Activated T-cell treated with anti-CD3 and anti-CD28 coated beads, Interleukin-2, amount 50 U/mL, for 72 hours (primary cell): ENCODE measurements at regions not wholly inside any gene's neighbourhood (a gene's known extent, or its start where the extent isn't known, plus 50 kb on each side); places are given as distances from the start of the nearest gene placed in this dataset.
"Not testable (repeated sequence)": the region's sequence is repeated elsewhere in the genome, so short reads cannot be mapped to it uniquely, and the experiment has no call there.

Source experiments
- ATAC-seq, 2 donors: fragments of 150-1000 bp; cut with Tn5 transposase; replicated peaks in 1 of 2; 2 replicates each; pipeline ENCODE4 v1.10.0; 2021; ENCODE audit warnings: moderate library complexity in 2 of 2, mild to moderate bottlenecking in 1 of 2
- DNase-seq, 2 donors: peaks; one replicate each; pipeline ENCODE4 v3.0.0; 2021 to 2022; ENCODE audit warnings: mixed read lengths in 1 of 2
- H3K27ac Mint-ChIP-seq: one replicate; pipeline ENCODE4 v1.8.0; 2022; ENCODE audit warnings: mild to moderate bottlenecking, moderate library complexity, mixed read lengths
- H3K27me3 Mint-ChIP-seq: one replicate; pipeline ENCODE4 v1.8.0; 2022; ENCODE audit warnings: low read depth, mixed read lengths
- H3K36me3 Mint-ChIP-seq, 2 donors: one replicate each; pipeline ENCODE4 v1.8.0; 2022; ENCODE audit warnings: mixed read lengths in 2 of 2, mild to moderate bottlenecking in 1 of 2; ENCODE audit not compliant: insufficient read depth in 2 of 2
- H3K4me1 Mint-ChIP-seq: one replicate; pipeline ENCODE4 v1.8.0; 2022; ENCODE audit warnings: low read depth, mixed read lengths
- H3K4me3 Mint-ChIP-seq, 2 donors: one replicate each; pipeline ENCODE4 v1.8.0; 2022; ENCODE audit warnings: mild to moderate bottlenecking in 2 of 2, mixed read lengths in 2 of 2, moderate library complexity in 2 of 2
- H3K9me3 Mint-ChIP-seq, 2 donors: one replicate each; pipeline ENCODE4 v1.8.0; 2022; ENCODE audit warnings: mixed read lengths in 2 of 2

DNA sequence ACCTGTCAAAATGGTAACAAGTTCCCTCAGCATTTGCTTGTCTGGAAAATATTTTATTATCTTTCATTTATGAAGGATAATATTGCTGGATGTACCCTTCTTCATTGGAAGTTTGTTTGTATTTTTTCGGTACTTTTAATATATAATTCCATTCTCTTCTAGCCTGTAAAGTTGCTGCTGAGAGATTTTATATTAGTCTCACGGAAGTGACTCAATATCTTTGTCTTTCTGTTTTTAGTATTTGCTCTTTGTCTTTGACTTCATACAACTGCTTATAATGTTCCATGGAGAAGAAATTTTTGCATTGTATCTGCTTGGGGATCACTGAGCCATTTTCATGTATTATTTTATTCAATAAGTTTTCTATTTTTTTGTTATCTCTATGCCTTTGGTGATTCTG, 1777.5 kb downstream of the BRINP3 start:
- Mint-ChIP-seq H3K27me3 (no peaks in the 10 kb centered on the region), H3K9me3 (peaks cover 11 to 13% of the 10 kb centered on the region in 2 donors), H3K4me1 (no peaks in the 10 kb centered on the region), H3K4me3 (no peak overlapping the region), H3K27ac (no peak overlapping the region), H3K36me3 (peaks cover 0 to 3% of the 10 kb centered on the region in 2 donors)
- DNase-seq (no peak), ATAC-seq (no peak)

DNA sequence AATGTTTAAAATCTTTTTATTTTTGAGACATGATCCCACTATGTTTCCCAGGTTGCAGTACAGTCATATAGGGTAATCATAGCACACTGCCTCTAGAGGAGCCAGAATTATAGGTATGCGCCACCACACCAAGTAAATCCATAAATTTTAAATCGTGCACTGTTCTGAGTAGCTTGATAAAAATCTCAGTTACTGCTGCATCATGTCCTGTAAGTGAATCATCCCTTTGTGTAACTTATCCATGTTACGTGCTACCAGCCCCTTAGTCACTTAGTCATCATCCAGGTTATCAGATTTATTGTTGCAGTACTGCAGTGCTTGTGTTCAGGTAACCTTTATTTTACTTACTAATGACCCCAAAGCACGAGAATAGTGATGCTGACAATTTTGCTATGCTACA, 1770.9 kb downstream of the BRINP3 start:
- no peaks in the 10 kb centered on the region for H3K4me1 Mint-ChIP-seq
- no peak for DNase-seq
- H3K9me3 Mint-ChIP-seq = peaks cover 8 to 12% of the 10 kb centered on the region in 2 donors
- H3K36me3 Mint-ChIP-seq = peaks cover 0 to 5% of the 10 kb centered on the region in 2 donors
- H3K27ac Mint-ChIP-seq = no peak overlapping the region
- no peak for ATAC-seq
- no peak overlapping the region for H3K4me3 Mint-ChIP-seq
- no peaks in the 10 kb centered on the region for H3K27me3 Mint-ChIP-seq

DNA sequence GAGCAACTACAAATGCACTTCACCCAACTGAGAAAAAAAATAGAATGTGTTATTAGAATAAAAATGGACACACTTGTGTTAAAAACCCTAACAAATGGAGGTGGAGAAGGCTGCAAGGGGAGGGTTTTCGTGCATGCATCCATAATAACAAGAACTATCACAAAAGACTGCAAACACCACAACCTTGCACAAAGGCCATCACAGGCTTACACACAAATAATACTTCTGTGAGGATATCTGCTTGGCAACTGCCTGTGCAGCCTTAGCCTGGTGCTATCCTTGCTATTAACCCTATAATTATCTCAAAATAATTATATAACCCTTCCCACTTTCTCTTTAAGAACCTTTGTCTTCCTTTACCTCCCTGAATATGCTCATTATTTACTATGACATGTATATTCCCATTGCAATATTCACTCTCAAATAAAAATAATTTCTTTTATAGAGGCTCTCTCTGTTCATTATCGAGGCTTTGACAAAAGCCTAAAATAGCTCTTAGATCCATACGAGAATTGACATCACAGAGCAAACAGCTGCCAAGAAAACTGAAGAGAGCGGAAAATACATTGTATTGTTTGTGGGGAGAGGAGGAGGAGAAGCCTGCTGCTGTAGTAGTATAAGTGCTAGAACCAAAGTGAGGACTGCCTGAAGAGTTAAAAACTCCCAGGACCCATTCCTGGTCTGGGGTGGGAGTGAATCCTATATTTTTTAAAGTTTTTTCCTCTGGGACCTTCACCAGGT, 1768.7 kb downstream of the BRINP3 start:
- Mint-ChIP-seq H3K36me3 (peaks cover 0 to 3% of the 10 kb centered on the region in 2 donors), H3K4me1 (no peaks in the 10 kb centered on the region), H3K27me3 (no peaks in the 10 kb centered on the region), H3K4me3 (no peak overlapping the region), H3K9me3 (peaks cover 5% of the 10 kb centered on the region in 2 donors), H3K27ac (no peak overlapping the region)
- no peak for ATAC-seq
- no peak for DNase-seq

DNA sequence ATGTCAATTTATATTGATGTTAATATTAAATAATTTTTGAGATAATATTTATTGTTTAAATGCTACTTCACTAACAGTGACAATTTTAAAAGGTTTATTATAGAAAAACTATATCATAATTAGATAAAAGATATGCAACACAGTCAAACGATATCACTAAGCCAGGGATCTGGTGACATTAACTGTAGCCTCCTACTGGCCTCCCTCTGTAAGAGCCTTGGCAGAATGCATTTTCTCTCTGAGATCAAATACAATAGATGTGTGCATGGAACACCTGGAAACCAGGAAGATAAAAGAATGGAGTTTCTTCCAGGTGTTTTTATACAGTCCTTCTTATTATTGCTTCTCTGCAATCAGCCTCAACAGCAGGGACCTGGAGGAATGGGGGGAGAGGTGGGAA, 1762.1 kb downstream of the BRINP3 start:
- H3K36me3 Mint-ChIP-seq = no peaks in the 10 kb centered on the region
- DNase-seq (no peak), ATAC-seq (no peak)
- peaks cover 1 to 10% of the 10 kb centered on the region in 2 donors for H3K9me3 Mint-ChIP-seq
- H3K4me3 Mint-ChIP-seq = no peak overlapping the region
- no peak overlapping the region for H3K27ac Mint-ChIP-seq
- H3K27me3 Mint-ChIP-seq = no peaks in the 10 kb centered on the region
- H3K4me1 Mint-ChIP-seq = no peaks in the 10 kb centered on the region

DNA sequence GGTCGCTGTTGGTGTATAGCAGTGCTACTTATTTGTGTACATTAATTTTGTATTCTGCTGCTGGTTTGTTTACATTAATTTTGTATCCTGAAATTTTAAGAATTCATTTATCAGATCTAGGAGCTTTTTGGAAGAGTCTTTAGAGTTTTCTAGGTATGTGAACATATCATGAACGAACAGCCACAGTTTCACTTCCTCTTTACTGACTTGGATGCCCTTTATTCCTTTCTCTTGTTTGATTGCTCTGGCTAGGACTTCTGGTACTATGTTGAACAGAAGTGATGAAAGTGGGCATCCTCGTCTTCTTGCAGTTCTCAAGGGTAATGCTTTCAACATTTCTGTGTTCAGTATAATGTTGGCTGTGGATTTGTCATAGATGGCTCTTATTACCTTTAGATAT, 1757.9 kb downstream of the BRINP3 start:
- Mint-ChIP-seq H3K4me1 (no peaks in the 10 kb centered on the region), H3K27me3 (no peaks in the 10 kb centered on the region), H3K36me3 (no peaks in the 10 kb centered on the region), H3K9me3 (peaks cover 4 to 14% of the 10 kb centered on the region in 2 donors), H3K27ac (no peak overlapping the region), H3K4me3 (no peak overlapping the region)
- ATAC-seq = no peak
- no peak for DNase-seq

DNA sequence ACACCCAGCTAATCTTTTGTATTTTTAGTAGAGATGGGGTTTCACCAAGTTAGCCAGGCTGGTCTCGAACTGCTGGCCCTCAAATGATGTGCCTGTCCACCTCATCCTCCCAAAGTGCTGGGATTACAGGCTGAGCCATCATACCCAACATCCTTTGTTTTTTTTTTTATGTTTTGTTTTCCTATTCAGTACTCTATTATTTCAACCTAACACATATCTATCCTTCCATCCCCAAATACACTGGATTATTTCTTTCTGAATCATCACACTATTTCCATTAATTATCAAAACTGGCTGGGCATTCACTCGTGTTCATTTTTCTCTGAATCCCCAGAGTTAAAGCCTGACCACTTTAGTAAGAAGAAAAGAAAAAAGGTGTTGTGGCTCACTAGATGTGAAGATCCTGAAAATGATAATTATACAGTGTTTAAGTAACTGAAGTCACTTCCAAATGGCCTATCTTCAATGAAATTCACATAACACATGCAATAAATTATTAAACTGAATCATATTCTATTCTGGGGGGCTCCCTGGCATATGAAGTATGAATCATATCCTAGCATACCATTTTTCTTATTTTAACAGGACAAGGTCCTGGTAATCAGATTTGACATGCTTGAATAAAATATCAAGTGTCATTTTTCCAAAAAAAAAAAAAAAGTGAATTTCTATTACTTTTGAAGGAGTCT, 1754.2 kb downstream of the BRINP3 start:
- no peaks in the 10 kb centered on the region for H3K27me3 Mint-ChIP-seq
- ATAC-seq = no peak

DNA sequence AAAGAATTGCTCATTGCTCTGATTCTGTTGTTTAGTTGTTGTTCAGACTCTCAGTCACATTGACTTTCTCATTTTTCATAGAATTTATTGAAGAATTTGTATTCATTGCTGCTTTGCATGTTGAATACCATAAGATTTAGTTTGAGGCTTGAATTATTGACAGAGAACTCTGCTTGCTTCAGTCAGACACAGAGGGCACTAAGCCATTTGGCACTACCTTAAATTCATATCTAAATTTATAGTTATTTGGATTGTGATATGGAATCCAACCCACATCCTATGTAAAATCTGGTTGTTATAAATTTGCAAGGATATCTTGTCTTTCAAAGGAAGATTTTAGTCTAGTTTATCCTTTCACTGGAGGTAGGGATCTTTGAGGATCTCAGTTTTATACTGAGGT, 1748.6 kb downstream of the BRINP3 start:
- H3K4me3 Mint-ChIP-seq = no peak overlapping the region
- no peaks in the 10 kb centered on the region for H3K4me1 Mint-ChIP-seq
- H3K36me3 Mint-ChIP-seq = no peaks in the 10 kb centered on the region
- DNase-seq (no peak), ATAC-seq (no peak)
- H3K27ac Mint-ChIP-seq = no peak overlapping the region
- no peaks in the 10 kb centered on the region for H3K27me3 Mint-ChIP-seq
- peaks cover 6 to 8% of the 10 kb centered on the region in 2 donors for H3K9me3 Mint-ChIP-seq

More for the DNA sequence above, 1754.2 kb downstream of the BRINP3 start:
- Mint-ChIP-seq H3K4me1 (no peaks in the 10 kb centered on the region), H3K4me3 (no peak overlapping the region), H3K9me3 (peaks cover 2 to 11% of the 10 kb centered on the region in 2 donors), H3K36me3 (no peaks in the 10 kb centered on the region), H3K27ac (no peak overlapping the region)
- no peak for DNase-seq

DNA sequence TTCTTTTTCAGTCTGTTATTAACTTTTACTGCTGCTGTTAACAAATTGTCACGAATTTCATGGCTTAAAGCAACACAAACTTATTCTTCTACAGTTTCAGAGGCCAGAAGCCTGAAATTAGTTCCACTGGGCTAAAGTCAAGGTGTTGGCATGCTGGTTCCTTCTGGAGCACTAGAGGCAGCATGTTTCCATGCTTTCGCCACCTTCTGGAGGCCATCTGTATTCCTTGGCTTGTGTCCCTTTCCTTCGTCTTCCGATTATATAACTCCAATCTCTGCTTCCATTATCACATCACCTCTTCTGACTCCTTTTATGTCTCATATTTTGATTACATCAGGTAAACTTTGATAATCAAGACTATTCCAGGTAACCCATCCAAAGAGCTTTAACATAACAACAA, 1742.1 kb downstream of the BRINP3 start:
- Mint-ChIP-seq H3K9me3 (peaks cover 4 to 10% of the 10 kb centered on the region in 2 donors), H3K27ac (no peak overlapping the region), H3K36me3 (no peaks in the 10 kb centered on the region), H3K4me3 (no peak overlapping the region), H3K4me1 (no peaks in the 10 kb centered on the region), H3K27me3 (no peaks in the 10 kb centered on the region)
- ATAC-seq (no peak), DNase-seq (no peak)

DNA sequence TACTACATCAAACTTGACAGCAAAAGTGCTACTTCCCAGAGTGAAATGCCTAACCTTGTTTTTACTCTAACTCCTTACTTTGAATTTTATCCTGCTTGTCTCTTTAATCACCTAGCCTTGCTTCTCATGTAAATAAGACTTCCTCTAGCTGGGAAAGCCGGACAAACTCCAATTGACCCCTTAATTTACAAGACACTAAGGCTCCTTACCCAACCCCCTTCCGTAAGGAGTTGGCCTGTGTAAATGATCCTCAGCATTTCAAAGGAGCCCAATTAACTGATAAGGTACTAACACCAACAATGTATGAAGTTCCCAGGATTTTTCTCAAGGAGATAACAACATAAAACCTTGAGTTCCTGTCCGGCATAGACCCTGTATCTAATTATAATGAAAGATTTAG, 1728.4 kb downstream of the BRINP3 start:
- not testable (repeated sequence) for H3K27me3 Mint-ChIP-seq, H3K4me3 Mint-ChIP-seq, H3K36me3 Mint-ChIP-seq, H3K9me3 Mint-ChIP-seq, H3K27ac Mint-ChIP-seq, H3K4me1 Mint-ChIP-seq, ATAC-seq, DNase-seq

DNA sequence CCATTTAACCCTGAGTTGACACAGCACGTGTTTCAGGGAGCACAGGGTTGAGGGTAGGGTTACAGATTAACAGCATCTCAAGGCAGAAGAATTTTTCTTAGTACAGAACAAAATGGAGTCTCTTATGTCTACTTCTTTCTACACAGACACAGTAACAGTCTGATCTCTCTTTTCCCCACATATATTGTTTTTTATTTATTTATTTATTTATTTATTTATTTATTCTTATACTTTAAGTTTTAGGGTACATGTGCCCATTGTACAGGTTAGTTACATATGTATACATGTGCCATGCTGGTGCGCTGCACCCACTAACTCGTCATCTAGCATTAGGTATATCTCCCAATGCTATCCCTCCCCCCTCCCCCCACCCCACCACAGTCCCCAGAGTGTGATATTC, 1725.6 kb downstream of the BRINP3 start:
- not testable (repeated sequence) for DNase-seq, H3K27ac Mint-ChIP-seq, H3K9me3 Mint-ChIP-seq, ATAC-seq, H3K4me1 Mint-ChIP-seq, H3K27me3 Mint-ChIP-seq, H3K36me3 Mint-ChIP-seq, H3K4me3 Mint-ChIP-seq

DNA sequence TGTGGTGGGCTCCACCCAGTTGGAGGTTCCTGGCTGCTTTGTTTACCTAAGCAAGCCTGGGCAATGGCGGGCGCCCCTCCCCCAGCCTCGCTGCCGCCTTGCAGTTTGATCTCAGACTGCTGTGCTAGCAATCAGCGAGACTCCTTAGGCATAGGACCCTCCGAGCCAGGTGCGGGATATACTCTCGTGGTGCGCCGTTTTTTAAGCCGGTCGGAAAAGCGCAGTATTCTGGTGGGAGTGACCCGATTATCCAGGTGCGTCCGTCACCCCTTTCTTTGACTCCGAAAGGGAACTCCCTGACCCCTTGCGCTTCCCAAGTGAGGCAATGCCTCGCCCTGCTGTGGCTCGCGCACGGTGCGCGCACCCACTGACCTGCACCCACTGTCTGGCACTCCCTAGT, 1719.9 kb downstream of the BRINP3 start:
- not testable (repeated sequence) for H3K4me1 Mint-ChIP-seq, H3K9me3 Mint-ChIP-seq, H3K27me3 Mint-ChIP-seq, DNase-seq, ATAC-seq, H3K27ac Mint-ChIP-seq, H3K4me3 Mint-ChIP-seq, H3K36me3 Mint-ChIP-seq

DNA sequence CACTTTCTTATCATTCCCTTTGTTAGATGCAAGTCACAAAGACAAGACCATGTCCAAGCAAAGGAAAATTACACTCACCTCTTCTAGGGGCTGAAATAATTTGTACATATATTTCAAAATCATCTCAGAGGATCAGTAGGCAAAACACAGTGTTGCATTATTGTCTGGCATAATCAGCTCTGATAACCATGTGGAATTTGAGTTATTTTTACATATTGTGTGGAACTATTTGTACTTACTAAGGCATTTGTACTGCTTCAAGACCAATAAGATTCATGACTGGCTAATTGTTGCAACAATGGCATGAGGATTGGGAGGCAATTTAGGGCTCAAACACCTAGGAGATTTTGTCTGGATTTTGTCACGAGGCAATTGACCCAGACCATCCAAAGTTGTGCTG, 1716.4 kb downstream of the BRINP3 start:
- DNase-seq = no peak
- no peak for ATAC-seq
- H3K4me3 Mint-ChIP-seq = no peak overlapping the region
- H3K27ac Mint-ChIP-seq = no peak overlapping the region
- H3K36me3 Mint-ChIP-seq = peaks cover 0 to 3% of the 10 kb centered on the region in 2 donors
- no peaks in the 10 kb centered on the region for H3K4me1 Mint-ChIP-seq
- peaks cover 4 to 5% of the 10 kb centered on the region in 2 donors for H3K9me3 Mint-ChIP-seq
- H3K27me3 Mint-ChIP-seq = no peaks in the 10 kb centered on the region

DNA sequence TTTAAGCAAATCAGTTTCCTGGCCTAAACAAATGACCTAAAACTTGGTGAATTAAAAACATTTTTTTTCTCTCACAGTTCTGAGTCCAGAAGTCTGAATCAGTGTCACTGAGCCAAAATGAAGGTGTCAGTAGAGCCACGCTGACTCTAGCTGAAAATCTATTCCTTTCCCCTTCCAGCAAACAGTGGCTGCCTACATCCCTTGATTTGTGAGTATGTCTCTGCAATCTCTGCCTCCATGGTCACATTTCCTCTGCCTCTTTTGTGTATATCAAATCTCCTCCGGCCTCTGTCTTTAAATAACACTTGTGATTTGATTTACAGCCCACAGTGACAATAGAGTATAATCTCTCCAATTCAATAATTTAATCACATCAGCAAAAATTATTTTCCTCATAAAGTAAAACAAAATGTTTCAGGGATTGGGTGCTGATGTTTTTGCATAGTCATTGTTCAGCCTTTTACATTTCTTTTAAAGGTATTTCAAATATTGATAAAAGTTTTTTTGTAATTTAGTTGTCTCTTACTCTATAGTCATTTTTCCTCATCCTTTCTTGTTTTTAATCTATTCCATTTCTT, 1715.4 kb downstream of the BRINP3 start:
- Mint-ChIP-seq H3K4me1 (no peaks in the 10 kb centered on the region), H3K27me3 (no peaks in the 10 kb centered on the region), H3K4me3 (no peak overlapping the region), H3K27ac (no peak overlapping the region), H3K36me3 (peaks cover 0 to 3% of the 10 kb centered on the region in 2 donors), H3K9me3 (peaks cover 4 to 5% of the 10 kb centered on the region in 2 donors)
- no peak for DNase-seq
- ATAC-seq = no peak
